ENCODE measurements at regions not wholly inside any gene's neighbourhood (a gene's known extent, or its start where the extent isn't known, plus 50 kb on each side); places are given as distances from the start of the nearest gene placed in this dataset.

DNA sequence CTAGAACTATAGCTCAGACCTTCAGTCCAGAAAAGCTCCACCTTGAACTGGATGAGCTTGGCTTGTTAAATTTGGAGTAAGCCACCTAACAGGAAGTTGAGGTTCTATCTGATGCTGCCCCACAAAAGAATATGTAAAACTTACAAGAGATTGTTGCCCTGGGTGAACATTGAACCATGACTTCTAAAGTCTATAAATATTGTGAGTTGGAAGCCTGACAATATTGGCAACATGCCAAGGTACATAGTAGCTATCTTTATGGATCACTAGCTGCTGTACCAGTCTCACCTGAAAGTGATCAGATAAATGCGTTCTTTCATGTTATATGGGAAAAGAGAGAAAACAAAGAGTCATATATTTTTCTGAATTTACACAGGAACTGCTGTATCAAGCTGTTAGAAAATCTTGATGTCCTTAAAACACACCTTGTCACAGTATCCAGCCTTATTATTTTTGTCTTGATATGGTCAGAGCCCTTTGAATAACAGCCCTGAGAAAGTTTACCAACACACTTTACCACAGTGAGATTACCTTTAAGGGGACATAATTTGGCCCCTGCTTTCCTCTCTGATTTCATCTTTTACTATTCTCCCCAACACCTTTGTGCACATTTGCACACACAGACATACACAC is 92.0 kb downstream of the LSMEM1 start:
- no peaks in the 10 kb centered on the region for H3K79me2 ChIP-seq (ENCODE audit: low read depth)
- no peak overlapping the region for H2AFZ ChIP-seq
- H3K4me1 ChIP-seq (replicated peaks; ENCODE audit: insufficient read depth) = no peaks in the 10 kb centered on the region
- no peaks in the 10 kb centered on the region for H3F3A ChIP-seq (ENCODE audit: insufficient read depth, low read depth)
- H3K36me3 ChIP-seq (ENCODE audit: low read depth) = no peaks in the 10 kb centered on the region
- H3K27ac ChIP-seq = no peak overlapping the region
- DNase-seq = peak in 1 of 2 experiments; percentile 41
- no TSS peak for BruUV-seq (replicated peaks)
- H3K4me2 ChIP-seq = no peak overlapping the region
- intact Hi-C loops (cut with micrococcal nuclease; ENCODE audit: unreplicated experiment) = no loop called here
- no peaks in the 10 kb centered on the region for H3K9me3 ChIP-seq (ENCODE audit: insufficient read depth, low read depth)
- no peak overlapping the region for H3K4me3 ChIP-seq
- TF ChIP-seq EZH2 (IDR thresholded peaks at IDR 0.05; ENCODE audit: low read depth) = no peak
- TF ChIP-seq, protein P1, sequence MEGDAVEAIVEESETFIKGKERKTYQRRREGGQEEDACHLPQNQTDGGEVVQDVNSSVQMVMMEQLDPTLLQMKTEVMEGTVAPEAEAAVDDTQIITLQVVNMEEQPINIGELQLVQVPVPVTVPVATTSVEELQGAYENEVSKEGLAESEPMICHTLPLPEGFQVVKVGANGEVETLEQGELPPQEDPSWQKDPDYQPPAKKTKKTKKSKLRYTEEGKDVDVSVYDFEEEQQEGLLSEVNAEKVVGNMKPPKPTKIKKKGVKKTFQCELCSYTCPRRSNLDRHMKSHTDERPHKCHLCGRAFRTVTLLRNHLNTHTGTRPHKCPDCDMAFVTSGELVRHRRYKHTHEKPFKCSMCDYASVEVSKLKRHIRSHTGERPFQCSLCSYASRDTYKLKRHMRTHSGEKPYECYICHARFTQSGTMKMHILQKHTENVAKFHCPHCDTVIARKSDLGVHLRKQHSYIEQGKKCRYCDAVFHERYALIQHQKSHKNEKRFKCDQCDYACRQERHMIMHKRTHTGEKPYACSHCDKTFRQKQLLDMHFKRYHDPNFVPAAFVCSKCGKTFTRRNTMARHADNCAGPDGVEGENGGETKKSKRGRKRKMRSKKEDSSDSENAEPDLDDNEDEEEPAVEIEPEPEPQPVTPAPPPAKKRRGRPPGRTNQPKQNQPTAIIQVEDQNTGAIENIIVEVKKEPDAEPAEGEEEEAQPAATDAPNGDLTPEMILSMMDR (conservative IDR thresholded peaks at IDR 0.05) = no peak
- H3K9me2 ChIP-seq (ENCODE audit: insufficient read depth) = no peaks in the 10 kb centered on the region
- POLR2A ChIA-PET (ENCODE audit: unreplicated experiment) = no interaction called here
- CTCF ChIA-PET = no interaction called here
- H4K20me1 ChIP-seq (ENCODE audit: insufficient read depth) = no peaks in the 10 kb centered on the region
- H3K27me3 ChIP-seq (ENCODE audit: insufficient read depth, low read depth) = no peaks in the 10 kb centered on the region

- H4K20me1 ChIP-seq (ENCODE audit: insufficient read depth) = no peaks in the 10 kb centered on the region
- H3K4me3 ChIP-seq = no peak overlapping the region
- H3F3A ChIP-seq (ENCODE audit: insufficient read depth, low read depth) = no peaks in the 10 kb centered on the region
- no peaks in the 10 kb centered on the region for H3K9me3 ChIP-seq (ENCODE audit: insufficient read depth, low read depth)
- POLR2A ChIA-PET (ENCODE audit: unreplicated experiment) = no interaction called here
- no peak overlapping the region for H2AFZ ChIP-seq
- CTCF ChIA-PET = no interaction called here
- H3K36me3 ChIP-seq (ENCODE audit: low read depth) = no peaks in the 10 kb centered on the region
- no peaks in the 10 kb centered on the region for H3K79me2 ChIP-seq (ENCODE audit: low read depth)
- no peak for DNase-seq
- no peaks in the 10 kb centered on the region for H3K27me3 ChIP-seq (ENCODE audit: insufficient read depth, low read depth)
- H3K27ac ChIP-seq = no peak overlapping the region
- H3K9me2 ChIP-seq (ENCODE audit: insufficient read depth) = peaks cover 3% of the 10 kb centered on the region; the same call in 1 of the 2 replicates
- BruUV-seq (replicated peaks) = no TSS peak
- H3K4me1 ChIP-seq (replicated peaks; ENCODE audit: insufficient read depth) = no peaks in the 10 kb centered on the region
- H3K4me2 ChIP-seq = no peak overlapping the region
- TF ChIP-seq, protein P1 (conservative IDR thresholded peaks at IDR 0.05) = no peak
- TF ChIP-seq EZH2 (IDR thresholded peaks at IDR 0.05; ENCODE audit: low read depth) = no peak
- intact Hi-C loops (cut with micrococcal nuclease; ENCODE audit: unreplicated experiment) = no loop called here
These were observed 92.7 kb downstream of the LSMEM1 start for GRCh38 chr7:112573302-112574039.

DNA sequence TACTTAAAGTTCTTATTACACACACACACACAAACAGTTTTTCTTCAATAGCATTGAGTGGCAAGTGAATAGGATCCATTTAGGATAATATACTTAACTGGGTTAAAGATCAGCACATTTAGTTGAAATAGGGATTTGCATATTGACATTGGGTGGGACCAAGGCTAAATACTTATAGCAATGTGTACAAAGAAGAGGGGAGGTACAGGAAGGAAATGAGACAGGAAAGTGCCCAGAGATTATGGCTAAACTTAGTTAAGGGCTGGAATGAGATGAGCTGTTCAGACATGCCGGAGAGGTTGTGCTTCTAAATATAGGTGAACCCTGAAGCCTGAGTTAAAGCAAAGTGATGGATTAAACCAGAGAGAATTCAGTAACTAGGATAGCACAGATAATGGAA is 95.1 kb downstream of the LSMEM1 start:
- no peak overlapping the region for H3K4me2 ChIP-seq
- no peak overlapping the region for H3K27ac ChIP-seq
- no peaks in the 10 kb centered on the region for H3K9me3 ChIP-seq (ENCODE audit: insufficient read depth, low read depth)
- POLR2A ChIA-PET (ENCODE audit: unreplicated experiment) = no interaction called here
- peaks cover 3% of the 10 kb centered on the region; the same call in 1 of the 2 replicates for H3K9me2 ChIP-seq (ENCODE audit: insufficient read depth)
- no peak overlapping the region for H3K4me3 ChIP-seq
- H4K20me1 ChIP-seq (ENCODE audit: insufficient read depth) = no peaks in the 10 kb centered on the region
- H3K27me3 ChIP-seq (ENCODE audit: insufficient read depth, low read depth) = no peaks in the 10 kb centered on the region
- H2AFZ ChIP-seq = no peak overlapping the region
- no peaks in the 10 kb centered on the region for H3K79me2 ChIP-seq (ENCODE audit: low read depth)
- intact Hi-C loops (cut with micrococcal nuclease; ENCODE audit: unreplicated experiment) = no loop called here
- H3K36me3 ChIP-seq (ENCODE audit: low read depth) = no peaks in the 10 kb centered on the region
- BruUV-seq (replicated peaks) = no TSS peak
- CTCF ChIA-PET = no interaction called here
- H3K4me1 ChIP-seq (replicated peaks; ENCODE audit: insufficient read depth) = no peaks in the 10 kb centered on the region
- TF ChIP-seq EZH2 (IDR thresholded peaks at IDR 0.05; ENCODE audit: low read depth) = no peak
- TF ChIP-seq, protein P1 (conservative IDR thresholded peaks at IDR 0.05) = no peak
- DNase-seq = no peak
- no peaks in the 10 kb centered on the region for H3F3A ChIP-seq (ENCODE audit: insufficient read depth, low read depth)
